GM12874 (cell line): ENCODE measurements at regions not wholly inside any gene's neighbourhood (a gene's known extent, or its start where the extent isn't known, plus 50 kb on each side); places are given as distances from the start of the nearest gene placed in this dataset.

Experiments
- TF ChIP-seq, protein P1 (sequence below): IDR thresholded peaks from 2 replicates; pipeline ENCODE4 v1.5.1; 2011; ENCODE audit warnings: low read depth, mild to moderate bottlenecking, control low read depth, low read length, moderate library complexity; ENCODE audit not compliant: insufficient read depth

DNA sequence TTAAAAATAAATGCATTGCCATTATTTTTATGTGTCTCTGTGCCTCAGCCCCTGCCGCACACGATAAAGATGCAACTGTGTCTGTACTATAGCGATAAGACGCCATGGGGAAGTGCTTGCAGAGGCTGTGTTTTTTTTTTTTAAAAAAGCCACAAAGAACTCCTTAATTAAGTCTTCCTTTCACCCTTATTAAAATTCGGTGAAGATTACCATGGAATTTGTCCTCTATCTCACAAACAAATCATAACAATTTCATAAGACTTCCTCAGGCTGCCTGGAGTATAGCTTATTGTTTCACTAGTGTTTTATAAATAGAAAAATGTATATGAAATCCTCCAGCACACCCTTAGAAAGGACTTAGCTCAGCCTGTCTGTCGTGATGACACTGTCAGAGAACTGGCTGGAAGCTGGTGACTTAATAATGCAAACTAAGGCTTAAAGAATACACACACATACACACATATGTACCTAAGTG, 374.8 kb upstream of the SLCO3A1 start:
- TF ChIP-seq, protein P1, sequence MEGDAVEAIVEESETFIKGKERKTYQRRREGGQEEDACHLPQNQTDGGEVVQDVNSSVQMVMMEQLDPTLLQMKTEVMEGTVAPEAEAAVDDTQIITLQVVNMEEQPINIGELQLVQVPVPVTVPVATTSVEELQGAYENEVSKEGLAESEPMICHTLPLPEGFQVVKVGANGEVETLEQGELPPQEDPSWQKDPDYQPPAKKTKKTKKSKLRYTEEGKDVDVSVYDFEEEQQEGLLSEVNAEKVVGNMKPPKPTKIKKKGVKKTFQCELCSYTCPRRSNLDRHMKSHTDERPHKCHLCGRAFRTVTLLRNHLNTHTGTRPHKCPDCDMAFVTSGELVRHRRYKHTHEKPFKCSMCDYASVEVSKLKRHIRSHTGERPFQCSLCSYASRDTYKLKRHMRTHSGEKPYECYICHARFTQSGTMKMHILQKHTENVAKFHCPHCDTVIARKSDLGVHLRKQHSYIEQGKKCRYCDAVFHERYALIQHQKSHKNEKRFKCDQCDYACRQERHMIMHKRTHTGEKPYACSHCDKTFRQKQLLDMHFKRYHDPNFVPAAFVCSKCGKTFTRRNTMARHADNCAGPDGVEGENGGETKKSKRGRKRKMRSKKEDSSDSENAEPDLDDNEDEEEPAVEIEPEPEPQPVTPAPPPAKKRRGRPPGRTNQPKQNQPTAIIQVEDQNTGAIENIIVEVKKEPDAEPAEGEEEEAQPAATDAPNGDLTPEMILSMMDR: no peak

DNA sequence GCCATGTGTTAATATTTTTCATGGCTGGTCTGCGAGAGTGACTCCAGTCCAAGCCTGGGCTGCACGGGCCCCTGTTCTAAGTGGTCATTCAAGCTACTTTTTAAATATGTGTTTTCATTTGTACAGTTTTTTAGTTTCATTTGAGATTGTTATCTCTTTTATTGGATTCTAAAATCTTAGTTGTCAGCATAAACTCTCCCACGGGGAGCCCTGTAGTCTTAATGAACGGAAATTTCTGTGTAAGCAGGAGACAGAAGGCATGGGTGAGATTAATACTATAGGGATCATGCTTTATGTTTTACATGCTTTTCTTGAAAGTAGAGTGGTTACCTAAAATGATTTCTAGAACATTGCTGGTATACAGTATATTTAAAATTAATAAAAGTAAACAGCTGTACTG, 373.1 kb upstream of the SLCO3A1 start:
- TF ChIP-seq, protein P1: no peak

GRCh38 chr15:91482799-91483198, 370.7 kb upstream of the SLCO3A1 start:
- TF ChIP-seq, protein P1: no peak

- TF ChIP-seq, protein P1: no peak
Measured at GRCh38 chr15:91484141-91484540, 369.4 kb upstream of the SLCO3A1 start.

GRCh38 chr15:91488452-91488851, 365.1 kb upstream of the SLCO3A1 start:
- TF ChIP-seq, protein P1: no peak

DNA sequence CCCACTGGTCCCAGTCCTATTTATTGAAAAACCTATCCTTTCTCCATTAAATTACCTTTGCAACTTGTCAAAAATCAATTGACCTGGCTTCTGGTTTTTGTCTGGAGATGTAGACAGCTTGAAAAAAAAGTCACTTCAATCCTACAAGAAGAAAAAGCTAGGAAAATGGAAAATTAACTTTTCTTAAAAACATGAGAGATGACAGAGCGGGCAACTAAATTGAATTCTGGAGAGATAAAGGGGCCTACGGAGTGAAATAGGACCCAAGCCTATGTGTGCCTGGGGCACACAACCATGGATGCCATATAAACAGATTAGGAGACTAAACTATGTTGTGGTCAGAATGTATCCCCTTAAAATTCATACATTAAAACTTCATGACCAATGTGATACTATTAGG, 363.3 kb upstream of the SLCO3A1 start:
- TF ChIP-seq, protein P1: no peak

- TF ChIP-seq, protein P1: no peak
Measured at GRCh38 chr15:91491101-91491950, 362.2 kb upstream of the SLCO3A1 start.
